Esophagus squamous epithelium (tissue), 4 donors: ENCODE measurements at regions not wholly inside any gene's neighbourhood (a gene's known extent, or its start where the extent isn't known, plus 50 kb on each side); places are given as distances from the start of the nearest gene placed in this dataset.

Experiments
- CTCF ChIP-seq, 6 experiments: fragments of 450-650 bp in 4 of 6; fragments of 200-600 bp in 2 of 6; sonication (generic) in 2 of 6; IDR thresholded peaks; one replicate each; pipeline ENCODE4 v1.5.1; 2016 to 2019; ENCODE audit warnings: antibody characterized with exemption in 6 of 6, mild to moderate bottlenecking in 4 of 6, moderate library complexity in 4 of 6
- POLR2A ChIP-seq, 4 donors: fragments of 450-650 bp; IDR thresholded peaks; one replicate each; pipeline ENCODE4 v1.6.1; 2017; ENCODE audit warnings: antibody characterized with exemption in 4 of 4, mild to moderate bottlenecking in 4 of 4, moderate library complexity in 3 of 4

- TF ChIP-seq POLR2A (IDR thresholded peaks at IDR 0.05) (no peak), CTCF (IDR thresholded peaks at IDR 0.05) (no peak)
Measured at GRCh38 chr4:89488736-89489135, 181.1 kb upstream of the GPRIN3 start.
